Spleen (tissue), 11 donors: ENCODE measurements at regions not wholly inside any gene's neighbourhood (a gene's known extent, or its start where the extent isn't known, plus 50 kb on each side); places are given as distances from the start of the nearest gene placed in this dataset.

Experiments used
- DNase-seq: peaks from one replicate; pipeline ENCODE4 v3.0.0-alpha.2; 2020
- H3K27ac ChIP-seq, 8 donors: fragments of 200-600 bp; sonication (generic) in 7 of 8; 1 replicate in 4 of 8; 2 replicates in 4 of 8; pipeline versions ENCODE4 v1.5.0 to v1.8.0; 2016 to 2021; ENCODE audit warnings: inconsistent platforms in 4 of 8, mild to moderate bottlenecking in 4 of 8, moderate library complexity in 1 of 8
- H3K27me3 ChIP-seq, 7 donors: fragments of 200-600 bp; sonication (generic) in 6 of 7; replicated peaks in 1 of 7; 1 replicate in 4 of 7; 2 replicates in 3 of 7; pipeline versions ENCODE4 v1.5.0 to v1.8.0; 2016 to 2021; ENCODE audit warnings: inconsistent platforms in 3 of 7, mild to moderate bottlenecking in 1 of 7
- H3K36me3 ChIP-seq, 6 donors: fragments of 200-600 bp; sonication (generic) in 5 of 6; 1 replicate in 4 of 6; 2 replicates in 2 of 6; pipeline versions ENCODE4 v1.5.0 to v1.8.0; 2016 to 2021; ENCODE audit warnings: inconsistent platforms in 2 of 6
- H3K4me1 ChIP-seq, 6 donors: fragments of 200-600 bp; sonication (generic) in 5 of 6; 1 replicate in 3 of 6; 2 replicates in 3 of 6; pipeline versions ENCODE4 v1.5.0 to v1.8.0; 2016 to 2021; ENCODE audit warnings: inconsistent platforms in 3 of 6
- H3K4me3 ChIP-seq, 8 donors: fragments of 200-600 bp; sonication (generic) in 7 of 8; 1 replicate in 4 of 8; 2 replicates in 4 of 8; pipeline versions ENCODE4 v1.5.0 to v1.8.0; 2016 to 2021; ENCODE audit warnings: inconsistent platforms in 4 of 8, mild to moderate bottlenecking in 4 of 8, moderate library complexity in 2 of 8
- H3K9me3 ChIP-seq, 8 donors: fragments of 200-600 bp; sonication (generic) in 7 of 8; 1 replicate in 4 of 8; 2 replicates in 4 of 8; pipeline versions ENCODE4 v1.5.0 to v1.8.0; 2016 to 2021; ENCODE audit warnings: inconsistent platforms in 4 of 8
- CTCF ChIP-seq, 11 experiments: fragments of 200-600 bp in 7 of 11; fragments of 450-650 bp in 4 of 11; sonication (generic) in 4 of 11; IDR thresholded peaks in 8 of 11; conservative IDR thresholded peaks in 3 of 11; 1 replicate in 7 of 11; 2 replicates in 4 of 11; pipeline versions ENCODE4 v1.4.0 to v1.8.0; 2016 to 2021; ENCODE audit warnings: antibody characterized with exemption in 11 of 11, inconsistent platforms in 4 of 11, mild to moderate bottlenecking in 1 of 11
- POLR2A ChIP-seq, 3 donors: fragments of 450-650 bp; IDR thresholded peaks; one replicate each; pipeline ENCODE4 v1.5.1; 2017; ENCODE audit warnings: antibody characterized with exemption in 3 of 3, mild to moderate bottlenecking in 1 of 3
- POLR2AphosphoS5 ChIP-seq, 3 donors: sonication (generic); formaldehyde crosslinking; IDR thresholded peaks; one replicate each; pipeline ENCODE4 v1.5.1; 2017; ENCODE audit warnings: antibody characterized with exemption in 3 of 3
- WGBS, 5 donors: extraction: QIAGEN DNeasy Blood & Tissue Kit in 3 of 5; methylation state at CpG; one replicate each; pipeline versions ENCODE4 v1.1.5 to v1.1.7; 2013 to 2018; 5-methylcytosine and 5-hydroxymethylcytosine counted together
- intact Hi-C: fragments of 100-400 bp; cut with DNase I; formaldehyde crosslinking; loops from one replicate; pipeline ENCODE4 v1.15.0; 2023; ENCODE audit warnings: low total_unique reads
- donor health status: healthy with polysubstance abuse.
- donor health status: DM: no; HTN: no; CAD: no; lungs with moderate emphysema.
- donor health status: DM: no; HTN: no; CAD: no.
- donor health status: Bipolar disorder and iron deficiency.
- donor health status: healthy.
- donor health status: DM: no; HTN: no; CAD: no.
- donor health status: DM: yes; HTN: yes; CAD: no.

GRCh38 chr10:29374162-29374561, 85.3 kb downstream of the LYZL1 start:
- 92 to 95% (median 95%) methylated on average over 7 of the region's 7 CpGs for WGBS, 5 donors
- Histone ChIP-seq H3K27ac (no peak overlapping the region), H3K9me3 (no peaks in the 10 kb centered on the region), H3K27me3 (peaks cover 0 to 13% (median 0%) of the 10 kb centered on the region in 7 donors), H3K4me1 (no peaks in the 10 kb centered on the region), H3K4me3 (no peak overlapping the region), H3K36me3 (no peaks in the 10 kb centered on the region)
- TF ChIP-seq POLR2A (IDR thresholded peaks at IDR 0.05), result no peak
- no peak for TF ChIP-seq POLR2AphosphoS5 (IDR thresholded peaks at IDR 0.05)
- no peak for TF ChIP-seq CTCF (IDR thresholded peaks at IDR 0.05 in 8 of 11, conservative IDR thresholded peaks at IDR 0.05 in 3 of 11)
- DNase-seq, result no peak
- intact Hi-C loops, result no loop called here

GRCh38 chr10:29375888-29376287, 87.0 kb downstream of the LYZL1 start:
- H3K36me3 ChIP-seq, result no peaks in the 10 kb centered on the region
- DNase-seq, result no peak
- intact Hi-C loops, result no loop called here
- no peaks in the 10 kb centered on the region for H3K9me3 ChIP-seq
- no peak overlapping the region for H3K27ac ChIP-seq
- 82 to 89% (median 84%) methylated on average over 4 of the region's 4 CpGs for WGBS, 5 donors
- TF ChIP-seq CTCF (IDR thresholded peaks at IDR 0.05 in 8 of 11, conservative IDR thresholded peaks at IDR 0.05 in 3 of 11) (no peak), POLR2AphosphoS5 (IDR thresholded peaks at IDR 0.05) (no peak), POLR2A (IDR thresholded peaks at IDR 0.05) (no peak)
- H3K4me1 ChIP-seq, result no peaks in the 10 kb centered on the region
- peaks cover 0 to under 1% (median 0%) of the 10 kb centered on the region in 7 donors for H3K27me3 ChIP-seq
- no peak overlapping the region for H3K4me3 ChIP-seq

- intact Hi-C loops, result no loop called here
- Histone ChIP-seq H3K36me3 (no peaks in the 10 kb centered on the region), H3K27ac (no peak overlapping the region), H3K27me3 (no peaks in the 10 kb centered on the region), H3K4me1 (no peaks in the 10 kb centered on the region), H3K4me3 (no peak overlapping the region), H3K9me3 (no peaks in the 10 kb centered on the region)
- TF ChIP-seq CTCF (IDR thresholded peaks at IDR 0.05 in 8 of 11, conservative IDR thresholded peaks at IDR 0.05 in 3 of 11), result peak in 9 of 11 experiments; percentile 5 to 65 (median 60)
- no peak for TF ChIP-seq POLR2A (IDR thresholded peaks at IDR 0.05)
- 76 to 86% (median 78%) methylated on average over 9 to 10 of the region's 10 CpGs for WGBS, 5 donors
- no peak for DNase-seq
Observed at GRCh38 chr10:29377333-29377961, 88.6 kb downstream of the LYZL1 start.

GRCh38 chr10:29378106-29378505, 89.2 kb downstream of the LYZL1 start:
- no peak for DNase-seq
- no peaks in the 10 kb centered on the region for H3K27me3 ChIP-seq
- 90 to 94% (median 93%) methylated on average over 7 of the region's 7 CpGs for WGBS, 5 donors
- no peak for TF ChIP-seq POLR2AphosphoS5 (IDR thresholded peaks at IDR 0.05)
- TF ChIP-seq POLR2A (IDR thresholded peaks at IDR 0.05), result no peak
- no peak for TF ChIP-seq CTCF (IDR thresholded peaks at IDR 0.05 in 8 of 11, conservative IDR thresholded peaks at IDR 0.05 in 3 of 11)
- H3K9me3 ChIP-seq, result no peaks in the 10 kb centered on the region
- no peak overlapping the region for H3K27ac ChIP-seq
- H3K4me3 ChIP-seq, result no peak overlapping the region
- no peaks in the 10 kb centered on the region for H3K36me3 ChIP-seq
- no peaks in the 10 kb centered on the region for H3K4me1 ChIP-seq
- intact Hi-C loops, result no loop called here
